ENCODE measurements at regions not wholly inside any gene's neighbourhood (a gene's known extent, or its start where the extent isn't known, plus 50 kb on each side); places are given as distances from the start of the nearest gene placed in this dataset.

DNA sequence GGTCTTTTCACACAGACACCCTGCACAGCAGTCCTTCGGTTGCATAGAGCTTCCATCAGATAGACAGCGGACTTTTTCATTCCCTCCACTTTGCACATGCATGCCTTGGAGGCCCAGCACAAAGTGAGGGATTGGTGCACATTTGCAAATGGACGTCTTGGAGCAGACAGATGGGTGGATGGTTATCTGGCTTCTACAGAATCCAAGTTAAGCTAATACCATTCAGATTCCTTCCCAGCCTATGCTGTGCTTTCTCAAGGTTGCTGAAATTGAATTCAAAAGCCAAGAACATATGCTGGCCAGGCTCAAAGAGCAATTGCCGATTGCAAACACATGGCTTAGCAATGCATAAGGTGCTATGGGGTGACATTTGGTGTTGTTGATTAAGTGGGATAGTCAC is 186.4 kb downstream of the VAPA start:
- TF ChIP-seq SUZ12 (IDR thresholded peaks at IDR 0.05; ENCODE audit: extremely low read depth, insufficient read depth, insufficient read length) (no peak), YY1 (IDR thresholded peaks at IDR 0.05; ENCODE audit: insufficient read depth, insufficient read length) (no peak)
